HT1080 (cell line): ENCODE measurements at regions not wholly inside any gene's neighbourhood (a gene's known extent, or its start where the extent isn't known, plus 50 kb on each side); places are given as distances from the start of the nearest gene placed in this dataset.
A peak's percentile ranks its signal among the peaks of the same experiment; 100 is the strongest.

Experiments used
- DNase-seq: peaks from one replicate; pipeline ENCODE4 v3.0.0-alpha.2; 2015; ENCODE audit warnings: low read depth

DNA sequence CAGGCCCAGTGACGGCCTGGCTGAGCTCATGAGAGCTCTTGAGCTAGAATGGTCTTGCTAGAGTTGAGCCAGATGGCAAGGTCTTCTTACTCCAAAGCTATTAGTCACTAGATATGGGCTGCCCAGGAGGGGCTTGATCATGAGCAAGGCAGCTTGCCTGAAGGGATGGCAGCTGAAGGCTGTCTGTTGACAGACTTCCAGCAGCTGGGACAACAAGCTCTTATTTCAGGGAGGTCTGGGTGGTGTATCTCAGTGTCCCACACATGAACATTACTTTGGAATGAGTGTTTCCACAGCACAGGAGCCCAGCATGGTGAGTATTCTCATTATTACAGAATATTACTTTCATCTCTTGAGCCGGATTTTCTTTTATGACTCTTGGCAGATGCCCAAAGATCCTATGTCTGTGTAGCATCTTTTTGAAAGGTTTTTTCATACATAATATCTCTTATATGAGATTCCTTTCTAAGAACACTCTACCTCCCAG, 414.1 kb downstream of the ARHGEF28 start:
- peak; percentile 80 for DNase-seq

DNA sequence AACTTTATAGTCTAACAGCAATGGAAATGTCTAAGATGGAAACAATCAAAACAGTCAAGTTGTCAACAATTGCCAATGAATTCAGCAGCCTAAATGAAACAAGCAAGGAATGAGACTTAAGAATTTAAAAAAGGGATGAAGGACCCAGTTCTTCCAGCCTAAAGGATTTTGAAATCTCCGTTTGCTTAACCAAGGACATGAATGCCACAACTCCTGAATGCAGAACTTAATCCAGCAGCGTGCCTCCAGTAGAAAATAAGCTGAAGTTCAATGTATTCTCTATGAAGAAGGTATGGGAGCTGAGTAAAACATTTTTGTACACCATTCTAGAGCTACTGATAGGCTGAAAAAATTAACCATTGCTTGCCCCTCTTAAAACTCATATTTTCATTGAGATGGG, 411.3 kb downstream of the ARHGEF28 start:
- no peak for DNase-seq

DNA sequence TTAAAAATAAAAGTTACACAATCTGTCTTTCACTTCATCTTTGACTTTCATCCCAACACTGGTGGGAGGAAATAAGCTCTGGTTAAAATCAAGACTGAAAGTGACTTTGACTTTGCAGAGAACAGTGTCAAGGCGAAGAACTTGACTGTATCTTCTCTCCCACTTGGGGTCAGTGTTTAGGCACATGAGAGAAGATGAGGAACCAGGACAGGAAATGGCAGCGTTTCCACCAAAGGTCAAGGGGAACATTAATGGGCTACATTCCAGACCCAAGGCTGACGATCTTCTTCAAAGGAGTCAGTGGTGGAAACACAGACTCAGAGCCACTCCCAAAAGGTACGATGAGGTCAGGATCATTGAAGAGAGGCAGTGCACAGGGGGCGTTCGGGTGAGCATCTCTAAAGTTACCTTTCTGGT, 409.5 kb downstream of the ARHGEF28 start:
- DNase-seq = peak; percentile 92

DNA sequence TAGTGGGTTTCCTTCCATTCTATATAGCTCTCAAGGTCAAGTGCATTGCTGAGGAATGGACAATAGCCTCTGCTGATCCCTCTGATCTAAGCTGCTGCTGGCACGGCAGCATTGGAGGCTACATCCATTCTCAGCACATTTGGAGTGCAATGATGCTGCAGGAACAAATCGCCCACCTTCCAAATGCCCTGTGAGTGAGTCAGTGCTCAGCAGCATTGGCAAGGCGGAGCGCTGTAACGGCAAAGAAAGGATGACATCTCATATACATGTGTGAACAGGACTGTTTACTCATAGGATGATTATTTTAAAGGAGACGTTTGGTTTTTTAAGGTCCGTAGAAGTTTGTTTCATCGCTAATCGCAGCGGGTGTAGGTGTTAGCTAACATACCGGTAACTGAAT, 408.7 kb downstream of the ARHGEF28 start:
- peak; percentile 91 for DNase-seq

DNA sequence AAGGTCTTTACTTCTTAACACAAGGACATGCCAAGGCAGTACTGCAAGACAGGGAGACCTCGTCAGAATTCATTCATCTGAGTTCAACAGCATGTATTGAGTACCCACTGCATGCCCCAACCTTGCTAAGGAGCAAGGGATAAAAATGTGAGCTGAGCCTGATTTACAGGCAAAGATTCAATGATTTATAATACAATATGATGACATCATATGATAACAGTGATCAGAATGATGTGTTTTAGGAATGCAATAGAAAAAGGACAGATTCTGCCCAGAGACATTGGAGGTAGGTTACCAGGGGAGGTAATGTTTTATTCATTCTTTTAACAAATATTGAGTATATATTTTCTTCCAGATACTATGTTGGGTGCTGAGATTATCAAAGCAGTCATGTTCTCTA, 406.6 kb downstream of the ARHGEF28 start:
- DNase-seq = no peak

DNA sequence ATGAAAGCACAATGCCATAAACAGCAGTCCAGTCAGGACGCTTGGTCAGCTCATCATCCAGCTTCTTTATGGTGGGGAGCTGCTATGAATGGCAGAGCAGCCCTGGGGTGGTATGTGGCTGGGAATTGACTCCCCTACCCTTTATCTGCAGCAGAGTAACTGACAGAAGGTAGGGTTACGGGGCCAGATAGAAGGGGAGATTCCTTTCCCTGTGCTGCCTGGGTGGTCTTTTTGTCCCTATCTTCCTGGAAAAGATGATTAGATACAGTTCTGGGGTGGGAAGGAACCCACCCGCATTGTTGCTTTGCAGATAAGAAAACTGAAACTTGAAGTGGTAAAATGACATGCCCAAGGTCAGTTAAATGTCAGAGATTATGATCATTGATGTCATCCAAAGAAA, 405.5 kb downstream of the ARHGEF28 start:
- no peak for DNase-seq

DNA sequence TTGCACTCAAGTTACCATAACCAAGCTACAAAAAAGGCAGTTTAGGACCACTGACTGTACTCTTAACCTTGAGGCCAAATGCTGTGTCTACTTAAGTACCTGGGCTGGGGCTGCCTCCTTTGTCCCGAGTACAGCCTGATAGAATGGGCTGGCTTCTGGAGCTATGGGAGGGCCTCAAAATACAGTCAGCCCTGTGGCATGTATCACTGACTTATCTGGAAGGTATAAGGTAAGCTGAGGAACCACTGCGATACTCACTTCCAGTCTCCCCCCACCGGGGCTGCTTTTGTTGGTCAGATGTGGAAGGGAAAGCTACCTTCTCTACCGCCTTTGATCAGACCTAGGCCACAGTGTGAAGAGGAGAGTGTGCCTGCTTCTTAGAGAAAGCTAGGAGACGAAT, 404.8 kb downstream of the ARHGEF28 start:
- DNase-seq = no peak

DNA sequence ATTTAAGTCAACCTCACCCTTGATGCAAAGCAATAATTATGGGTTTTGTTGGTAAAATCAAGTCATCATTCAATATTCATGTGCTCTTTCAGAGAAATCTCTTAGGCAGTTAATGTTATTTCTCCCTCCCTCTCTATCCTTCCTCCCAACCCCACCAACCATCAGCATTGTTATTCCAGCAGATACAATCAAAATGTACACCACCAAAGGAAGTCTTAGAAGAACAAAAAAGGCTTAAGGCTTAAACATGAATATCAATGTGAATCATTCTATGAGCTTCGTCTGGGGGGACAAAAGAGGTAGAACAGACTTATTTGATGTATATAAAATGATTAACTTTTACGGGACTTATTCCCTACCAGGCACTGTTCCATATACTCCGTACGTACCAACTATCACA, 404.4 kb downstream of the ARHGEF28 start:
- DNase-seq = no peak

DNA sequence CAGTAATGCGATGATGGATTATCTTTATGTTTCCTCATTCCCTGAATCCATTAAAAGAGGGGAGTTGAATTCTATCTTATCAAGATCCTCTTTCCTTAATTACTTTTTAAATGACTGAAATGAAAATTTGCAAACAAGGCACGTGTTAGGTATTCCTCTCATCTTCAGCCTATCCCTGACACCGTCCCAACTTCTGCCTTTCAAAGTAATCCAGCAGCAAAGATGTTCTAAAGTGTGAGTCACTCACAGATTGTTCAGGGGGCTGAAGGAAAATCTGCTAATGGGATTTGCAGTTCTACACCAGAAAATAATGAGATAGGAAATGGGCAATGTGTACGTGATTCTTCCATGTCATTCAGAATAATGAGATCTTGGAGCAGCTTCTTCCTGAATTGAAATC, 403.0 kb downstream of the ARHGEF28 start:
- no peak for DNase-seq

DNA sequence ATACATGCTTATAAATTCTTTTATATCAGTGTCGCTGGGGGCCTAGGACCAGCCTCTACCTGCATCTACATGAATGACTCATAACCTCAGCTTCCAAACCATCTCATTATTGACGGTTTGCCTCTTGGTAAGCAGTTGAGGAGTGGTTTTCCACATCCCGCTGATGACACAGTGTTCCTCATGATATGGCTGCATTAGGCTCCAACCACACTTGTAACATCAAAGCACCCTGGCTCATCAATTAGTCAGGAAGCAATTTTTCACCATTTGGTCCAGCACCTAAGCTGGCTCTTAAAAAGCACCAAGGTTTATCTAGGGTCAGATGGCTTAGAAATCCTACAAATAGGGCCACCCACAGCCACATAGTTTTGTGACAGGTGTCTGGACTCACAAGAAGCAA, 402.4 kb downstream of the ARHGEF28 start:
- peak; percentile 88 for DNase-seq

DNA sequence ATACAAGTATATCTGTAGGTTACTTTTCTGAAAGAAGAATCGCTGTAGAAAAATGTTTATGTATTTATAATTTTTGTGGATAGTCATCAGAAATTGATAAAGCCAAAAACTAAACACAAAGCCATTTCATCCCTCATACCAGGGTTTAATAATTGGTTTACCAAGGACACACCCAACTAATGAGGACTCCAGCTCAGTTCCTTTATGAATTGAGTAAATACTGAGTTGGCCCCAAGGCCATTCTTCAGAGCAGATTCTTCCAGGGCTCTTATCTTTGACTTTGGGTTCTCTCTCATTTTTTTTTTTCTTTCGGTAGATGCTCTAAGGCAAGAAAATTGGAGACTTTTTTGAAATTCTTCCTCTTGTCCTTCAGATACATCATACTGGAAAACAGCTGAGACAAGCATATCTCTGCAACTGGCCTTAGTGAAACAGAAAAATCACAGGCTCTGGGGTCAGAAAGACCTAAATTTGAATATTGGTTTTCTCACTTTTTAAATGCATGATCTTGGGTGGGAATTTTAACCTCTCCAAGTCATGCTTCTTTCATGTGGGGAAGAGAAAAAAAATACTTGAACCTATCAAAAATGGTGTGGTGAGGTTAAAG, 401.8 kb downstream of the ARHGEF28 start:
- DNase-seq = no peak

DNA sequence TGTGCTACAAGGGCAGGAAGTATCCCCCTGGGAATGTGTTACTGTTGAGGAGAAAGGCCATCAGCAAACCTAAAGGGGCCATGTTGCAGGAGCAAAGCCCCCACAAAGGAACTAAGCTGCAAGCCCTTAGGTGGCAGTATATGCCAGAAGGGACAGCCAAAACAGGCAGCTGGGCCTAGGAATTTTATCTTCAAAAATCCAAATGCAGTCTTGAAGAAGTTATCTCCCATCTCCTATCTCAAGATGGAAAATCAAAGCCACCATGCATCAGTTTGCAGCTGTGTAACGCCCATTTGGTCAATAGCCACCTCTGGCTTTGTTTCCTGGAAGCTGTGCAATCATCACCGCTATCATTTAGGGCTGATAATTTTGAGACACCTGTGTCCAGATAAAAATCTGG, 400.3 kb downstream of the ARHGEF28 start:
- DNase-seq = no peak

DNA sequence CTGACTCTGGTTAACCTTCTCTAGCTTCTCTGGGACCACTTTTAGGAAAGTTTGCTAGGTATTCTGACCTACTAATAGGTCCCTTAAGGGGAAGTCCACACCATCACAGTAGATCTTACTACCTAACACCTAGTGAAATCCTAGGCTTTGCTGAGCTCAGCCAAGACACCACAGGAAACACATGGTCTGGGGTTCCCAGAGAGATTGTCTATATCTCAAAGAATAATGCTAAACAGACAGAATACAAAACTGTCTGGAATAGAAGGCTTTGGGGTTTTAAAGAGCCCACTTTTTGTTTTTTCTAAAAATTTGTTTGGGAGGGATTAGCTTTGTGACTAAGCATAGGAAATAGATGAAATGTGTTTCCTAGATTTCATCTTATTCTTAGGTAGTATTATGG, 395.1 kb downstream of the ARHGEF28 start:
- DNase-seq = no peak

DNA sequence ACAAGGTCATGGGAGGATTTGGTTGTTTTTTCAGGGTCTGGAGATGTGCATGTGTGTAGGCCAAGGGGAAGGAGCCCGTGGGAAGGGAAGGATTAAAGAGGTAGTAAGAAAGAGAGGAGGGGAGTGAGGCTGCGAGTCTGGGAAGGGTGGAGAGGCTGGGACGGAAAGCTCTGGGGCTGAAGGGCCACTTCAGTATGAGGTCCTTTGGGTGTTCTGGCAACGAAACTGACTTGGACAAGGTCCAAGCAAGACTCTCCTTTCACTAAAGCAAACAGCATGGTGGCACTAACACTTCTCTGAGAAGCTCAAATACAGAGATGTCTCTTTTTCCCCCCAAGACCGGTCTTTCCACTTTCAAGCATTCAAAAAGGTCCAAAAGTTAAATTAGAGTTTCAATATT, 394.5 kb downstream of the ARHGEF28 start:
- DNase-seq = no peak

DNA sequence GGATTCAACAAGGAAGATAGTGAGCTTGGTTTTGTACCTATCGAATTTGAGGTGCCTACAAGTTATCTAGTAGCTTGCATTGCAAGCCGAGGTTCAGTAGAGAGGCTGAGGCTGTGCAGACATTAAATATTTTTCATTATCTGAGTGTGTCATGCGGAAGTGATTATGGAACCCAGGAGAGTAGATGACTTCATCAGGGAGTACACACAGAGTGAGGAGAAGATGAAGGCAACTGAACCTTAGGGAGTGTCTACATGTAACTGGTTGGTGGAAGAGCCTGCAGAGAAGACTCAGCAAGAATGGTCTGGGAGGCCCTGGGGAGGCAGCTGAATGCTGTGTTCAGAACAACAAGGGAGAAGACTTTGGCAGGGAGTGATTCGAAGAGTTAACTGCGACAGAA, 393.9 kb downstream of the ARHGEF28 start:
- no peak for DNase-seq

DNA sequence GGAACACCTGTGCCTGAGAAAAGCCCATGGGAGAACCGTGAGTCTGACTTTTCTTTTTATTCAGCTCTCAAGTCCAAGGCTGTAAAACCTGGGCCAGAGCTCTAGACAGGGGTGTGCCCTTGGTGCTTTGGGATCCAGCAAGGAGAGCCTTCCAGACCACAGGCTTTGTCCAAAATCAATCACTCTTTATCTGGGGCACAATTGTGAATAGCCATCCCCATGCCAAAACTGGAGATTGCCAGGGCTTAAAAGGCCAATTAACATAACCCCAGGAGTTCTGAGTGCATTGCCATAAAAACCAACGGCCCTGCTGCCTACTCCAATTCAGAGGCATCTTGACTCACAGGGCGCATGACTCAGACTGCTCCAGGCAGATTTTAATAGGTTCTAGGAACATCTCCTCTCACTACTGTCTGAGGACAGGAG, 391.8 kb downstream of the ARHGEF28 start:
- peak; percentile 86 for DNase-seq

DNA sequence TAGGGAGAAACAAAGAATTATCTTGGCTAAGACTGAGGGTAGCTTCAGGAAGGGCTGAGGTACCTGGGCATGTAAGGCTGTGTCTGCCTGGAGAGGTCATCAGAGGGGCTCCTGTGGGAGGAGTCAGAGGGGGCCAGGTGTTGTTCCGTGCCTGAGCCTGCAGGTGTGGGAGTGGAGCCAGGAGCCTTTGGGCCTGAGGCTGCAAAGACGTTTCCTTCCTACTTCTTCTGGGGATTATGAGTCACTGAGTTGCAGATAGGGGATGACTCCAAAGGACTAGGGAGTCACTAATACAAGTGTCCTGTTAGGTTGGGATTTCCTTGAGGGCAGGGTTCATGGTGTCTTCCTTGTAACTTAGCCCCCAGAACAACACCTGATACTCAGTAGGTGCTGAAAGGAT, 391.1 kb downstream of the ARHGEF28 start:
- peak; percentile 71 for DNase-seq

DNA sequence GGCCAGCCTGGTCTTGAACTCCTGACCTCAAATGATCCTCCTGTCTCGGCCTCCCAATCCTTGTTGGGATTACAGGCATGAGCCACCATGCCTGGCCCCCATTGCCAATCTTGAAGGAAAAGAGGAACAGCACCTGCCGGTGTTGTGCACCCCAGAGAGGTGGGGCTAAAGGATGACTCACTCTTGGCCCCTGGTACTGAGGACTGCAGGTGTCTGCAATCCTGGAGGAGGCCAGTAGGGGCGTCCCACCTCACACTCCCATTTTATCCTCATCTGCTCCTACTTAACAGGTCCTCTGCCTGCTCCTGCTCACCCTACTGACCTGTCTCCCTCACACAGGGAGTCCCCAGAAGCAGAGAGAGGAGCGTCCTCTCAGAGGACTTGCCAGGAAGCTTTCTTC, 390.4 kb downstream of the ARHGEF28 start:
- DNase-seq = no peak

DNA sequence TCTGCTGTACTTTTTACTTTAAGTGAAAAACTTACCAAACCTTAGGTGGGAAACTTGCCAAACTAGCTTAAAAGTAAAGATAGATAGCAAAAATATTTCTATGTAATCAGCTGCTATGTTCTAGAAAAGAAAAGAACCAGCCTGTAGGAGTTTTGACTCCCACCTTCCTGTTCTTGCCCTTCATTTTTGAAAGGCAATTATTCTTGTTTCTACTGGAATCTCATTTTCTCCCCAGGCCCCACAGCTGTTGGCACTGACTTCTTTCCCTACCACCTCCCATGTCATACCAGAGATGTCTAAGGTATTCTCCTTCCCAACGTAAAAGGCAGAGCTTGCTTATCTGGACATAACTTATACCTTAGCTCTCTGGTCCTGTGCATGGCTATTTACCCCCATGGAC, 389.7 kb downstream of the ARHGEF28 start:
- no peak for DNase-seq

DNA sequence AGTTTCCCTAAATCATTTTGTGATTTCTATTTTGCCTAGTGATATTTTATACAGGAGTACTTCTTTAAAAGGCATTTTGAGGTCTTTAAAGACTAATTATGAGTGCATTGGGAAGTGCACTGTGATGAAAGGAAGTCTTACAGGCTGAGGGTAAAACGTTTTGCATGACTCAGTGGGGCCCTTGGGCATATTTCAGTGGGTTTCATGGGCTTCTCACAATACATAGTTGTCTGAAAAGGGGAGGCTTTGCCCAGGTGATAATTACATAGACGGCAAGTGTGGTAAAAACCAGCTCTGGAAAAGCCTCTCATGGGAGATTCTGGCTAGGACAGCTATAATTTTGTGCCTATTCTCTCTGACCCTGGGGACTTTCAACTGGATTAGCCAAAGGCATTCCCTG, 387.2 kb downstream of the ARHGEF28 start:
- no peak for DNase-seq

DNA sequence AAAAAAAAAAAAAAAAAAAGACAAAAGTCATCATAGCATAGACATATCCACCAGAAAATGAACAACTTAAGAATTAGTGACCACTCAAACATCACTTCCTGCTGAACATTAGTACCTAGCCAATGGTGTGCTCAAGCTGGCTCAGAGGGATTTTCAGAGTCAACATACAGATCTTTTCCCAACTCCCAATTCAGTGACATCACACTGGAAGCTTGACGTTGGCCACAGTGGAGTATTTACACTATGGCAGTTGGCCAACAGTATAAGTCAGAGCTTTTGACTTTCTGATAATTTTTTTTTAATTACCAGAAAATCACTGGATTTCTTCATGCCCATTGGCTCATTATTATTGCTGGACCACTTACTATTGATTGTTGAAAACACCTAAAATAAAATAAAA, 383.5 kb downstream of the ARHGEF28 start:
- DNase-seq = no peak

DNA sequence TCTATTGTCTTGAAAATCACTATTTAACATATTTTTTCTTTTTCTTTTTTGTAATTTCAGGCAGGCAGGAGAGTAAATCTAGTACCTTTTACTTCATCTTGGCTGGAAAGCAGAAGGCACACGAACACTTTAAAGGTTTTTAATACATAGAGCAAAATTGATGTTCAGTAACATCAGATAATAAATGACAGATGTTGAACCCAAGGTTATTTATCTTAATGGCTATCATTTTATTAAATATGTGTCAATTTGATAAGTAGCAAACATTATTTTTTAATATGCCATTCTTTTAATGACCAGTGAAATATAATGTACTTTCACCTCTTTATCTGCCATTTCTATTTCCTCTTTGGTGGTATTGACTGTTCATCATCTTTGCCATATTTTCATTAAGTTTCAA, 381.2 kb downstream of the ARHGEF28 start:
- no peak for DNase-seq

DNA sequence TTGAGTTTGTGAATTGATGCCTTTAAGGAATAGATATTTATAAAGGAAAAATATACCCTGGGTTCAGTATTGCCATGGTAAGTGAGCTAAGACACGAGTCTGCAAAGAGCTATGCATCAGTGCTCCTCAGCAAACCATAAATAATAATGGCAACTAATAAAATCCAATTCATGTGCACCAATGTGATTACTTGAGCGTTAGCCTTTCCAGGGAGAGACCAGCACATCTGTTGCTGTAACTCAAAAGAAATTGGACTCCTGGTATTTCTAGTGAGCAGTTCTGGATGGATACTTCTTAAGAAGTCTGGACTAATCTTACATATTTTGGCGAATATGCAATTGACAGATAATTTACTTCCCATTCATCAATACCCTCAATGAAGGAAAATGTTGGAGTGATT, 373.3 kb downstream of the ARHGEF28 start:
- no peak for DNase-seq

DNA sequence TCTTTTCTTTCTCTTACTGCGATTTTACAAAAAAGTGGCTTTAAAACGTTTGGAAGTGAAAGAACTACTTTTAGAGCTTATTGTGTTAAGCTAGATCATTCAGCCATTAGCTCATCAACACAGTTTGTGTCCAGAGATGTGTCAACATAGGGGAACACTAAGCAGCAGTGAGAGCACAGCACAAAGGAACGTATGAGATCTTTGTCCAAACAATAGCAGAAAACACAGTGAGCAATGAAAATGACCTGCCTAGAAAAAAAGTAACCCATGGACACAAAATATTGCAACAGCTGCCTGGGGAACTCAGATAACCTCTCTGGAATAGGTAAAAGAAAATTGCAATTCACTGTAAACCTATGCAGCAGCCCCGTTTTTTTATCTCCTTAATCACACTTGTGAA, 372.5 kb downstream of the ARHGEF28 start:
- no peak for DNase-seq
